ENCODE measurements at regions not wholly inside any gene's neighbourhood (a gene's known extent, or its start where the extent isn't known, plus 50 kb on each side); places are given as distances from the start of the nearest gene placed in this dataset.

- ChIA-PET CTCF (interaction anchor here (0.5 to 1.2 kb wide), 2 partner anchors 12 to 140 kb away, joined by 3 read pairs; no protein-coding TSS in a partner anchor), POLR2A (no interaction called here)
- Histone ChIP-seq H3K36me3 (replicated peaks in 1 of 2; ENCODE audit: control insufficient read depth in 1 of 2, insufficient read depth in 2 of 2, low read length in 1 of 2) (no peaks in the 10 kb centered on the region), H4K20me1 (ENCODE audit: insufficient read depth) (no peaks in the 10 kb centered on the region), H3K4me3 (ENCODE audit: low read depth in 2 of 2, low read length in 1 of 2) (no peak overlapping the region), H3K27ac (ENCODE audit: low read depth in 2 of 2, low read length in 1 of 2) (peak overlapping the region in 1 of 2 experiments; percentile 27; a peak in 1 of 4 replicates), H3K4me2 (no peak overlapping the region), H3K79me2 (ENCODE audit: insufficient read depth) (no peaks in the 10 kb centered on the region), H3K9me3 (no peaks in the 10 kb centered on the region), H3K9me2 (no peaks in the 10 kb centered on the region), H3K9ac (no peak overlapping the region), H3K27me3 (ENCODE audit: insufficient read depth) (no peaks in the 10 kb centered on the region), H3F3A (replicated peaks; ENCODE audit: insufficient read depth) (peaks cover 6% of the 10 kb centered on the region), H2AFZ (ENCODE audit: low read depth) (0 out of 2 replicates have a peak overlapping the region, but pooled peaks have one; percentile 42), H3K4me1 (ENCODE audit: control insufficient read depth in 1 of 2, insufficient read depth in 2 of 2, low read depth in 1 of 2, low read length in 1 of 2) (peaks cover 0 to 7% of the 10 kb centered on the region in 2 experiments; a peak in 3 of 4 replicates)
- DNase-seq = no peak
- TF ChIP-seq EP300 (IDR thresholded peaks at IDR 0.05; ENCODE audit: borderline replicate concordance in 1 of 2, low read depth in 1 of 2, low read length in 1 of 2) (no peak), JUND (IDR thresholded peaks at IDR 0.05) (no peak; the same call in 1 of the 2 replicates), RCOR1 (IDR thresholded peaks at IDR 0.05; ENCODE audit: low read length) (no peak), SIN3A (IDR thresholded peaks at IDR 0.05; ENCODE audit: borderline replicate concordance, low read depth, low read length) (no peak), NFIC (IDR thresholded peaks at IDR 0.05; ENCODE audit: borderline replicate concordance) (peak; percentile 71), TCF12 (IDR thresholded peaks at IDR 0.05) (peak; percentile 12; the same call in 1 of the 2 replicates), FOXJ3 (CRISPR knock-in tag; IDR thresholded peaks at IDR 0.05) (no peak), FOXM1 (IDR thresholded peaks at IDR 0.05; ENCODE audit: low read depth) (no peak), USF2 (IDR thresholded peaks at IDR 0.05; ENCODE audit: borderline replicate concordance, low read depth, low read length) (no peak), TAF1 (IDR thresholded peaks at IDR 0.05; ENCODE audit: borderline replicate concordance, low read depth, low read length) (no peak), FOSL2 (IDR thresholded peaks at IDR 0.05; ENCODE audit: borderline replicate concordance, low read depth) (no peak), EZH2phosphoT487 (IDR thresholded peaks at IDR 0.05; ENCODE audit: borderline replicate concordance, low read depth) (no peak), MXI1 (IDR thresholded peaks at IDR 0.05; ENCODE audit: low read depth, low read length) (no peak), RXRA (IDR thresholded peaks at IDR 0.05; ENCODE audit: borderline replicate concordance, low read depth) (no peak), CHD2 (IDR thresholded peaks at IDR 0.05; ENCODE audit: low read length, partially characterized antibody) (no peak)
- TF ChIP-seq, protein P1, sequence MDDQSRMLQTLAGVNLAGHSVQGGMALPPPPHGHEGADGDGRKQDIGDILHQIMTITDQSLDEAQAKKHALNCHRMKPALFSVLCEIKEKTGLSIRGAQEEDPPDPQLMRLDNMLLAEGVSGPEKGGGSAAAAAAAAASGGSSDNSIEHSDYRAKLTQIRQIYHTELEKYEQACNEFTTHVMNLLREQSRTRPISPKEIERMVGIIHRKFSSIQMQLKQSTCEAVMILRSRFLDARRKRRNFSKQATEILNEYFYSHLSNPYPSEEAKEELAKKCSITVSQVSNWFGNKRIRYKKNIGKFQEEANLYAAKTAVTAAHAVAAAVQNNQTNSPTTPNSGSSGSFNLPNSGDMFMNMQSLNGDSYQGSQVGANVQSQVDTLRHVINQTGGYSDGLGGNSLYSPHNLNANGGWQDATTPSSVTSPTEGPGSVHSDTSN (IDR thresholded peaks at IDR 0.05) = 0 out of 2 replicates have a peak, but pooled peaks have one; percentile 40
- TF ChIP-seq, protein P2, sequence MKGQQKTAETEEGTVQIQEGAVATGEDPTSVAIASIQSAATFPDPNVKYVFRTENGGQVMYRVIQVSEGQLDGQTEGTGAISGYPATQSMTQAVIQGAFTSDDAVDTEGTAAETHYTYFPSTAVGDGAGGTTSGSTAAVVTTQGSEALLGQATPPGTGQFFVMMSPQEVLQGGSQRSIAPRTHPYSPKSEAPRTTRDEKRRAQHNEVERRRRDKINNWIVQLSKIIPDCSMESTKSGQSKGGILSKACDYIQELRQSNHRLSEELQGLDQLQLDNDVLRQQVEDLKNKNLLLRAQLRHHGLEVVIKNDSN (IDR thresholded peaks at IDR 0.05; ENCODE audit: borderline replicate concordance, low read depth) = no peak
- TF ChIP-seq, protein P3, sequence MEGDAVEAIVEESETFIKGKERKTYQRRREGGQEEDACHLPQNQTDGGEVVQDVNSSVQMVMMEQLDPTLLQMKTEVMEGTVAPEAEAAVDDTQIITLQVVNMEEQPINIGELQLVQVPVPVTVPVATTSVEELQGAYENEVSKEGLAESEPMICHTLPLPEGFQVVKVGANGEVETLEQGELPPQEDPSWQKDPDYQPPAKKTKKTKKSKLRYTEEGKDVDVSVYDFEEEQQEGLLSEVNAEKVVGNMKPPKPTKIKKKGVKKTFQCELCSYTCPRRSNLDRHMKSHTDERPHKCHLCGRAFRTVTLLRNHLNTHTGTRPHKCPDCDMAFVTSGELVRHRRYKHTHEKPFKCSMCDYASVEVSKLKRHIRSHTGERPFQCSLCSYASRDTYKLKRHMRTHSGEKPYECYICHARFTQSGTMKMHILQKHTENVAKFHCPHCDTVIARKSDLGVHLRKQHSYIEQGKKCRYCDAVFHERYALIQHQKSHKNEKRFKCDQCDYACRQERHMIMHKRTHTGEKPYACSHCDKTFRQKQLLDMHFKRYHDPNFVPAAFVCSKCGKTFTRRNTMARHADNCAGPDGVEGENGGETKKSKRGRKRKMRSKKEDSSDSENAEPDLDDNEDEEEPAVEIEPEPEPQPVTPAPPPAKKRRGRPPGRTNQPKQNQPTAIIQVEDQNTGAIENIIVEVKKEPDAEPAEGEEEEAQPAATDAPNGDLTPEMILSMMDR (IDR thresholded peaks at IDR 0.05) = no peak
- TF ChIP-seq, protein P4, sequence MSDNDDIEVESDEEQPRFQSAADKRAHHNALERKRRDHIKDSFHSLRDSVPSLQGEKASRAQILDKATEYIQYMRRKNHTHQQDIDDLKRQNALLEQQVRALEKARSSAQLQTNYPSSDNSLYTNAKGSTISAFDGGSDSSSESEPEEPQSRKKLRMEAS (IDR thresholded peaks at IDR 0.05; ENCODE audit: low read depth) = peak; percentile 26; the same call in 1 of the 2 replicates
- 100% methylated on average over 2 of the region's 2 CpGs for WGBS (ENCODE audit: low lambda C conversion rate)
These were observed 60.0 kb upstream of the KIF13A start for GRCh38 chr6:18047406-18047805.

All from SK-N-SH (cell line).